HG03095 (cell line): ENCODE measurements at regions not wholly inside any gene's neighbourhood (a gene's known extent, or its start where the extent isn't known, plus 50 kb on each side); places are given as distances from the start of the nearest gene placed in this dataset.

Experiments
- ATAC-seq: cut with Tn5 transposase; IDR thresholded peaks from one replicate; pipeline ENCODE4 v1.9.1; 2021; ENCODE audit warnings: moderate library complexity; ENCODE audit not compliant: unreplicated experiment

GRCh38 chr4:132506568-132506967 is 642.5 kb upstream of the PCDH10 start:
- ATAC-seq = no peak

- no peak for ATAC-seq
Measured at GRCh38 chr4:132513491-132513890, 635.6 kb upstream of the PCDH10 start.

GRCh38 chr4:132526652-132527051 is 622.4 kb upstream of the PCDH10 start:
- no peak for ATAC-seq

GRCh38 chr4:132527817-132528216 is 621.3 kb upstream of the PCDH10 start:
- ATAC-seq = no peak

- no peak for ATAC-seq
Measured at GRCh38 chr4:132530861-132531260, 618.2 kb upstream of the PCDH10 start.

- ATAC-seq = no peak
Measured at GRCh38 chr4:132540268-132540667, 608.8 kb upstream of the PCDH10 start.

GRCh38 chr4:132540797-132541196 is 608.3 kb upstream of the PCDH10 start:
- ATAC-seq = no peak

- ATAC-seq = no peak
Measured at GRCh38 chr4:132542228-132542627, 606.9 kb upstream of the PCDH10 start.

GRCh38 chr4:132548463-132548862 is 600.6 kb upstream of the PCDH10 start:
- no peak for ATAC-seq

- no peak for ATAC-seq
Measured at GRCh38 chr4:132556316-132556715, 592.8 kb upstream of the PCDH10 start.

- no peak for ATAC-seq
Measured at GRCh38 chr4:132557660-132558059, 591.4 kb upstream of the PCDH10 start.

- ATAC-seq = no peak
Measured at GRCh38 chr4:132564920-132565319, 584.2 kb upstream of the PCDH10 start.

- no peak for ATAC-seq
Measured at GRCh38 chr4:132565542-132565941, 583.6 kb upstream of the PCDH10 start.

GRCh38 chr4:132572210-132572609 is 576.9 kb upstream of the PCDH10 start:
- no peak for ATAC-seq

- no peak for ATAC-seq
Measured at GRCh38 chr4:132587626-132588025, 561.5 kb upstream of the PCDH10 start.

- ATAC-seq = no peak
Measured at GRCh38 chr4:132592340-132592739, 556.8 kb upstream of the PCDH10 start.

- no peak for ATAC-seq
Measured at GRCh38 chr4:132592850-132593249, 556.2 kb upstream of the PCDH10 start.

- ATAC-seq = no peak
Measured at GRCh38 chr4:132593717-132594400, 555.2 kb upstream of the PCDH10 start.

- ATAC-seq = no peak
Measured at GRCh38 chr4:132596186-132596585, 552.9 kb upstream of the PCDH10 start.

- no peak for ATAC-seq
Measured at GRCh38 chr4:132605551-132605950, 543.5 kb upstream of the PCDH10 start.

- ATAC-seq = no peak
Measured at GRCh38 chr4:132614682-132615081, 534.4 kb upstream of the PCDH10 start.

- no peak for ATAC-seq
Measured at GRCh38 chr4:132619968-132620367, 529.1 kb upstream of the PCDH10 start.
